PC-9 (cell line): ENCODE measurements at regions not wholly inside any gene's neighbourhood (a gene's known extent, or its start where the extent isn't known, plus 50 kb on each side); places are given as distances from the start of the nearest gene placed in this dataset.

Experiments
- BruUV-seq: library from RNA; stranded (reverse); fragments of 400-500 nt; replicated peaks from 2 replicates; lab custom pipeline; 2021; lab: Mats Ljungman, UMichigan
- CTCF ChIA-PET: fragments of 300-600 bp; sonication (Branson Sonifier 250); formaldehyde crosslinking; loops from one replicate; lab custom pipeline; 2022; ENCODE audit warnings: antibody characterized with exemption; lab: Charles Lee
- POLR2A ChIA-PET: fragments of 300-600 bp; sonication (Branson Sonifier 250); formaldehyde crosslinking; loops from one replicate; lab custom pipeline; 2022; ENCODE audit warnings: antibody characterized with exemption; ENCODE audit not compliant: unreplicated experiment; lab: Charles Lee
- DNase-seq, 2 experiments: peaks; one replicate each; pipeline versions ENCODE4 v3.0.0 to v3.0.0-alpha.2; 2015 to 2022; ENCODE audit warnings: mixed read lengths in 1 of 2
- H2AFZ ChIP-seq: fragments of 200-600 bp; sonication (generic); 2 replicates; pipeline ENCODE4 v1.8.1; 2017; ENCODE audit warnings: antibody characterized with exemption
- H3F3A ChIP-seq: fragments of 200-600 bp; sonication (generic); 2 replicates; pipeline ENCODE4 v1.8.1; 2017; ENCODE audit warnings: antibody characterized with exemption, mild to moderate bottlenecking, low read depth; ENCODE audit not compliant: insufficient read depth
- H3K27ac ChIP-seq: fragments of 200-600 bp; sonication (generic); 2 replicates; pipeline ENCODE4 v1.6.1; 2016; ENCODE audit warnings: mixed run types
- H3K27me3 ChIP-seq: fragments of 200-600 bp; sonication (generic); 2 replicates; pipeline ENCODE4 v1.6.1; 2016; ENCODE audit warnings: low read depth, mixed run types; ENCODE audit not compliant: insufficient read depth
- H3K36me3 ChIP-seq: fragments of 200-600 bp; sonication (generic); 2 replicates; pipeline ENCODE4 v1.6.1; 2016; ENCODE audit warnings: low read depth, mixed run types
- H3K4me1 ChIP-seq: fragments of 200-600 bp; sonication (generic); replicated peaks from 2 replicates; pipeline ENCODE4 v1.6.1; 2016; ENCODE audit warnings: mixed run types; ENCODE audit not compliant: insufficient read depth
- H3K4me2 ChIP-seq: fragments of 200-600 bp; sonication (generic); 2 replicates; pipeline ENCODE4 v1.6.1; 2017; ENCODE audit warnings: mixed run types
- H3K4me3 ChIP-seq: fragments of 200-600 bp; sonication (generic); 2 replicates; pipeline ENCODE4 v1.6.1; 2016; ENCODE audit warnings: mixed run types
- H3K79me2 ChIP-seq: fragments of 200-600 bp; sonication (generic); 2 replicates; pipeline ENCODE4 v1.6.1; 2017; ENCODE audit warnings: low read depth, mixed run types
- H3K9me2 ChIP-seq: fragments of 200-600 bp; sonication (generic); 2 replicates; pipeline ENCODE4 v1.8.1; 2017; ENCODE audit warnings: mild to moderate bottlenecking; ENCODE audit not compliant: insufficient read depth
- H3K9me3 ChIP-seq: fragments of 200-600 bp; sonication (generic); 2 replicates; pipeline ENCODE4 v1.8.1; 2016; ENCODE audit warnings: low read depth; ENCODE audit not compliant: insufficient read depth
- H4K20me1 ChIP-seq: fragments of 200-600 bp; sonication (generic); 2 replicates; pipeline ENCODE4 v1.8.1; 2017; ENCODE audit not compliant: insufficient read depth
- CTCF ChIP-seq: fragments of 200-600 bp; sonication (generic); conservative IDR thresholded peaks from 2 replicates; pipeline ENCODE4 v1.6.1; 2017; ENCODE audit warnings: mixed run types, antibody characterized with exemption, mild to moderate bottlenecking, moderate library complexity
- EZH2 ChIP-seq: fragments of 200-600 bp; sonication (generic); IDR thresholded peaks from 2 replicates; pipeline ENCODE4 v1.8.0; 2017; ENCODE audit warnings: antibody characterized with exemption, low read depth
- intact Hi-C: fragments of 100-400 bp; cut with micrococcal nuclease; formaldehyde crosslinking; loops from one replicate; pipeline ENCODE4 v1.10.0; 2022; ENCODE audit not compliant: unreplicated experiment

- H3K27ac ChIP-seq, result no peak overlapping the region
- no TSS peak for BruUV-seq
- no peaks in the 10 kb centered on the region for H3K79me2 ChIP-seq
- intact Hi-C loops, result no loop called here
- ChIA-PET CTCF (no interaction called here), POLR2A (no interaction called here)
- no peaks in the 10 kb centered on the region for H3K36me3 ChIP-seq
- TF ChIP-seq EZH2, result no peak
- TF ChIP-seq CTCF, result no peak
- H3F3A ChIP-seq, result no peaks in the 10 kb centered on the region
- H3K4me1 ChIP-seq, result no peaks in the 10 kb centered on the region
- no peak overlapping the region for H2AFZ ChIP-seq
- H3K4me2 ChIP-seq, result no peak overlapping the region
- no peaks in the 10 kb centered on the region for H4K20me1 ChIP-seq
- no peaks in the 10 kb centered on the region for H3K9me2 ChIP-seq
- H3K9me3 ChIP-seq, result no peaks in the 10 kb centered on the region
- H3K27me3 ChIP-seq, result no peaks in the 10 kb centered on the region
- no peak for DNase-seq
- H3K4me3 ChIP-seq, result no peak overlapping the region
Observed at GRCh38 chr18:2254977-2255376, 316.3 kb downstream of the METTL4 start.

- no peaks in the 10 kb centered on the region for H3K4me1 ChIP-seq
- H3K27me3 ChIP-seq, result no peaks in the 10 kb centered on the region
- H3K9me3 ChIP-seq, result no peaks in the 10 kb centered on the region
- CTCF ChIA-PET, result no interaction called here
- no peaks in the 10 kb centered on the region for H3K9me2 ChIP-seq
- no TSS peak for BruUV-seq
- POLR2A ChIA-PET, result interaction anchor here (0.6 kb wide), 1 partner anchor 14 kb away, joined by 9 read pairs; no protein-coding TSS in a partner anchor
- no peaks in the 10 kb centered on the region for H3F3A ChIP-seq
- TF ChIP-seq EZH2, result no peak
- no peak for TF ChIP-seq CTCF
- H4K20me1 ChIP-seq, result no peaks in the 10 kb centered on the region
- 0 out of 2 replicates have a peak overlapping the region, but pooled peaks have one; percentile 6 for H2AFZ ChIP-seq
- no peak overlapping the region for H3K4me3 ChIP-seq
- no peak overlapping the region for H3K4me2 ChIP-seq
- H3K79me2 ChIP-seq, result no peaks in the 10 kb centered on the region
- no peaks in the 10 kb centered on the region for H3K36me3 ChIP-seq
- intact Hi-C loops, result no loop called here
- H3K27ac ChIP-seq, result no peak overlapping the region
- DNase-seq, result no peak
Observed at GRCh38 chr18:2256577-2256976, 314.7 kb downstream of the METTL4 start.

- no peak for DNase-seq
Observed at GRCh38 chr18:2258954-2259353, 312.4 kb downstream of the METTL4 start.

More at GRCh38 chr18:2258954-2259353, 312.4 kb downstream of the METTL4 start:
- ChIA-PET CTCF (no interaction called here), POLR2A (no interaction called here)
- no peak overlapping the region for H3K27ac ChIP-seq
- no peaks in the 10 kb centered on the region for H3K79me2 ChIP-seq
- H3K4me2 ChIP-seq, result no peak overlapping the region
- no peaks in the 10 kb centered on the region for H3K4me1 ChIP-seq
- H3K36me3 ChIP-seq, result no peaks in the 10 kb centered on the region
- H3K4me3 ChIP-seq, result no peak overlapping the region
- H3F3A ChIP-seq, result no peaks in the 10 kb centered on the region
- H3K9me3 ChIP-seq, result no peaks in the 10 kb centered on the region
- 0 out of 2 replicates have a peak overlapping the region, but pooled peaks have one; percentile 1 for H2AFZ ChIP-seq
- intact Hi-C loops, result no loop called here
- TF ChIP-seq CTCF (no peak), EZH2 (no peak)
- no TSS peak for BruUV-seq
- H4K20me1 ChIP-seq, result no peaks in the 10 kb centered on the region
- no peaks in the 10 kb centered on the region for H3K9me2 ChIP-seq
- no peaks in the 10 kb centered on the region for H3K27me3 ChIP-seq
